Activated naive CD4-positive, alpha-beta T cell treated with anti-CD3 and anti-CD28 coated beads, Interleukin-2, amount 10 ng/mL, durations not matched to agents 7 days and 5 days (primary cell): ENCODE measurements at regions not wholly inside any gene's neighbourhood (a gene's known extent, or its start where the extent isn't known, plus 50 kb on each side); places are given as distances from the start of the nearest gene placed in this dataset.

Experiments used
- CTCF ChIA-PET: fragments of 350-600 bp; sonication (Branson Sonifier 250); formaldehyde crosslinking; loops from one replicate; lab custom pipeline; 2021; ENCODE audit warnings: antibody characterized with exemption; lab: Charles Lee
- DNase-seq: peaks from one replicate; pipeline ENCODE4 v3.0.0-alpha.2; 2020
- H3K27ac Mint-ChIP-seq: one replicate; pipeline ENCODE4 v1.8.0; 2021; ENCODE audit warnings: mild to moderate bottlenecking, moderate library complexity, mixed read lengths
- H3K27me3 Mint-ChIP-seq: one replicate; pipeline ENCODE4 v1.8.0; 2021; ENCODE audit warnings: mild to moderate bottlenecking, mixed read lengths
- H3K36me3 Mint-ChIP-seq: one replicate; pipeline ENCODE4 v1.8.0; 2021; ENCODE audit warnings: mixed read lengths
- H3K4me1 Mint-ChIP-seq: one replicate; pipeline ENCODE4 v1.8.0; 2021; ENCODE audit warnings: mixed read lengths
- H3K4me3 Mint-ChIP-seq: one replicate; pipeline ENCODE4 v1.8.0; 2021; ENCODE audit warnings: mild to moderate bottlenecking, moderate library complexity, mixed read lengths
- H3K9me3 Mint-ChIP-seq: one replicate; pipeline ENCODE4 v1.8.0; 2021; ENCODE audit warnings: mixed read lengths

- Mint-ChIP-seq H3K9me3 (no peaks in the 10 kb centered on the region), H3K27me3 (peaks cover 23% of the 10 kb centered on the region), H3K4me1 (no peaks in the 10 kb centered on the region), H3K27ac (no peak overlapping the region), H3K4me3 (no peak overlapping the region), H3K36me3 (no peaks in the 10 kb centered on the region)
- CTCF ChIA-PET, result interaction anchor here (1.3 kb wide), 1 partner anchor 9 kb away, joined by 3 read pairs; no protein-coding TSS in a partner anchor
- no peak for DNase-seq
These were observed 136.8 kb upstream of the IRF2BP2 start for GRCh38 chr1:234746798-234747196.

- Mint-ChIP-seq H3K27me3 (peaks cover 24% of the 10 kb centered on the region), H3K36me3 (no peaks in the 10 kb centered on the region), H3K9me3 (no peaks in the 10 kb centered on the region), H3K4me3 (no peak overlapping the region), H3K27ac (no peak overlapping the region), H3K4me1 (no peaks in the 10 kb centered on the region)
- CTCF ChIA-PET, result interaction anchor here (1.3 to 1.4 kb wide), 2 partner anchors 8 to 9 kb away, joined by 3 to 4 read pairs; no protein-coding TSS in a partner anchor
- DNase-seq, result no peak
These were observed 136.1 kb upstream of the IRF2BP2 start for GRCh38 chr1:234745844-234746797.

GRCh38 chr1:234745276-234745675 lies 135.3 kb upstream of the IRF2BP2 start:
- no peak for DNase-seq
- Mint-ChIP-seq H3K4me3 (no peak overlapping the region), H3K36me3 (no peaks in the 10 kb centered on the region), H3K4me1 (peaks cover 1% of the 10 kb centered on the region), H3K27me3 (peaks cover 28% of the 10 kb centered on the region), H3K9me3 (no peaks in the 10 kb centered on the region), H3K27ac (no peak overlapping the region)
- CTCF ChIA-PET, result interaction anchor here (1.3 to 1.4 kb wide), 2 partner anchors 7 to 9 kb away, joined by 3 to 4 read pairs; no protein-coding TSS in a partner anchor

- Mint-ChIP-seq H3K4me1 (peaks cover 2% of the 10 kb centered on the region), H3K27ac (no peak overlapping the region), H3K36me3 (no peaks in the 10 kb centered on the region), H3K4me3 (no peak overlapping the region), H3K9me3 (no peaks in the 10 kb centered on the region), H3K27me3 (peaks cover 25% of the 10 kb centered on the region)
- CTCF ChIA-PET, result interaction anchor here (0.9 to 1.2 kb wide), 2 partner anchors 11 to 19 kb away, joined by 3 to 4 read pairs; no protein-coding TSS in a partner anchor
- DNase-seq, result no peak
These were observed 134.0 kb upstream of the IRF2BP2 start for GRCh38 chr1:234743791-234744611.

GRCh38 chr1:234742622-234743021 lies 132.6 kb upstream of the IRF2BP2 start:
- H3K36me3 Mint-ChIP-seq, result no peaks in the 10 kb centered on the region
- no peak overlapping the region for H3K27ac Mint-ChIP-seq
- CTCF ChIA-PET, result no interaction called here
- peaks cover 22% of the 10 kb centered on the region for H3K27me3 Mint-ChIP-seq
- H3K9me3 Mint-ChIP-seq, result no peaks in the 10 kb centered on the region
- no peak overlapping the region for H3K4me3 Mint-ChIP-seq
- DNase-seq, result no peak
- H3K4me1 Mint-ChIP-seq, result peaks cover 8% of the 10 kb centered on the region

GRCh38 chr1:234737967-234738314 lies 128.0 kb upstream of the IRF2BP2 start:
- H3K27me3 Mint-ChIP-seq, result peaks cover 7% of the 10 kb centered on the region
- no peak overlapping the region for H3K4me3 Mint-ChIP-seq
- H3K27ac Mint-ChIP-seq, result no peak overlapping the region
- H3K36me3 Mint-ChIP-seq, result no peaks in the 10 kb centered on the region
- DNase-seq, result no peak
- H3K4me1 Mint-ChIP-seq, result peaks cover 11% of the 10 kb centered on the region
- no peaks in the 10 kb centered on the region for H3K9me3 Mint-ChIP-seq
- CTCF ChIA-PET, result interaction anchor here (1.0 kb wide), 1 partner anchor 8 kb away, joined by 3 read pairs; no protein-coding TSS in a partner anchor

GRCh38 chr1:234735916-234736315 lies 125.9 kb upstream of the IRF2BP2 start:
- H3K4me3 Mint-ChIP-seq, result no peak overlapping the region
- peaks cover 31% of the 10 kb centered on the region for H3K4me1 Mint-ChIP-seq
- peaks cover 3% of the 10 kb centered on the region for H3K27me3 Mint-ChIP-seq
- H3K9me3 Mint-ChIP-seq, result no peaks in the 10 kb centered on the region
- no peaks in the 10 kb centered on the region for H3K36me3 Mint-ChIP-seq
- H3K27ac Mint-ChIP-seq, result no peak overlapping the region
- DNase-seq, result no peak
- CTCF ChIA-PET, result no interaction called here

- CTCF ChIA-PET, result no interaction called here
- Mint-ChIP-seq H3K27me3 (no peaks in the 10 kb centered on the region), H3K27ac (no peak overlapping the region), H3K9me3 (no peaks in the 10 kb centered on the region), H3K4me3 (no peak overlapping the region), H3K4me1 (peaks cover 35% of the 10 kb centered on the region), H3K36me3 (no peaks in the 10 kb centered on the region)
- no peak for DNase-seq
These were observed 125.5 kb upstream of the IRF2BP2 start for GRCh38 chr1:234735476-234735875.

- Mint-ChIP-seq H3K4me3 (no peak overlapping the region), H3K27ac (peak overlapping the region; percentile 12), H3K4me1 (peaks cover 39% of the 10 kb centered on the region), H3K27me3 (no peaks in the 10 kb centered on the region), H3K9me3 (no peaks in the 10 kb centered on the region), H3K36me3 (no peaks in the 10 kb centered on the region)
- CTCF ChIA-PET, result interaction anchor here (1.3 kb wide), 1 partner anchor 11 kb away, joined by 3 read pairs; no protein-coding TSS in a partner anchor
- DNase-seq, result no peak
These were observed 124.9 kb upstream of the IRF2BP2 start for GRCh38 chr1:234734869-234735268.

GRCh38 chr1:234734412-234734835 lies 124.4 kb upstream of the IRF2BP2 start:
- Mint-ChIP-seq H3K36me3 (no peaks in the 10 kb centered on the region), H3K4me1 (peaks cover 43% of the 10 kb centered on the region), H3K4me3 (no peak overlapping the region), H3K27ac (peak overlapping the region; percentile 68), H3K9me3 (no peaks in the 10 kb centered on the region), H3K27me3 (no peaks in the 10 kb centered on the region)
- CTCF ChIA-PET, result interaction anchor here (1.3 kb wide), 1 partner anchor 10 kb away, joined by 3 read pairs; no protein-coding TSS in a partner anchor
- no peak for DNase-seq

- H3K4me1 Mint-ChIP-seq, result peaks cover 53% of the 10 kb centered on the region
- CTCF ChIA-PET, result no interaction called here
- no peak overlapping the region for H3K27ac Mint-ChIP-seq
- no peak for DNase-seq
- H3K4me3 Mint-ChIP-seq, result no peak overlapping the region
- H3K9me3 Mint-ChIP-seq, result no peaks in the 10 kb centered on the region
- no peaks in the 10 kb centered on the region for H3K36me3 Mint-ChIP-seq
- no peaks in the 10 kb centered on the region for H3K27me3 Mint-ChIP-seq
These were observed 123.4 kb upstream of the IRF2BP2 start for GRCh38 chr1:234733427-234733826.

GRCh38 chr1:234732671-234733390 lies 122.9 kb upstream of the IRF2BP2 start:
- no peaks in the 10 kb centered on the region for H3K36me3 Mint-ChIP-seq
- H3K9me3 Mint-ChIP-seq, result no peaks in the 10 kb centered on the region
- CTCF ChIA-PET, result no interaction called here
- H3K4me1 Mint-ChIP-seq, result peaks cover 53% of the 10 kb centered on the region
- H3K27ac Mint-ChIP-seq, result peak overlapping the region; percentile 94
- H3K4me3 Mint-ChIP-seq, result no peak overlapping the region
- H3K27me3 Mint-ChIP-seq, result no peaks in the 10 kb centered on the region
- DNase-seq, result no peak

GRCh38 chr1:234732260-234732659 lies 122.3 kb upstream of the IRF2BP2 start:
- H3K4me3 Mint-ChIP-seq, result no peak overlapping the region
- H3K9me3 Mint-ChIP-seq, result no peaks in the 10 kb centered on the region
- CTCF ChIA-PET, result no interaction called here

More at GRCh38 chr1:234732260-234732659, 122.3 kb upstream of the IRF2BP2 start:
- Mint-ChIP-seq H3K4me1 (peaks cover 58% of the 10 kb centered on the region), H3K27me3 (no peaks in the 10 kb centered on the region), H3K36me3 (no peaks in the 10 kb centered on the region), H3K27ac (peak overlapping the region; percentile 94)
- DNase-seq, result no peak
